ENCODE measurements at regions not wholly inside any gene's neighbourhood (a gene's known extent, or its start where the extent isn't known, plus 50 kb on each side); places are given as distances from the start of the nearest gene placed in this dataset.

DNA sequence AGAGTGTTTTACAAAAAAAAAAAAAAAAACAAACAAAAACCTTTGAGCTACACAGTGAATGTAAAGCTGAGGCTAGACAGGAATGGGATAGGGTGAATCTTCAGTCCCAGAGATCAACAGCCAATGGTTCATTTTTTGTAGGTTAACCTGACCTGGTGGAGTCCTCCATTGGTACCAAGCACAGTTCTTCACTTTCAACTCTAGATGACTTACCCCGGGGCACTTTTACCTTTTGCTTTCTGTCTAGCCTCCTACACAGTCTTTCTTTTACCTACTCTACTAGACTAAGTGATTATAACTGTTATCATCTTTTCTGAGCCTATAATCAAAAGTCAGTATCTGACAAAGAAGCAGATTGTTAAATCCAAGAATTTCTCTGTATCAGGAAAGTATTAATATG lies 50.9 kb downstream of the ANXA2R start:
- no peaks in the 10 kb centered on the region for H3K4me1 ChIP-seq (ENCODE audit: insufficient read depth)
- no peak overlapping the region for H3K4me3 ChIP-seq
- peaks cover 5% of the 10 kb centered on the region for H3K9me3 ChIP-seq (ENCODE audit: low read depth)
- 92% methylated on average over 1 of the region's 1 CpG for WGBS (ENCODE audit: low lambda C conversion rate, missing lambda C conversion rate)
- H3K79me2 ChIP-seq = no peaks in the 10 kb centered on the region
- H3K9me2 ChIP-seq (replicated peaks; ENCODE audit: insufficient read depth) = no peaks in the 10 kb centered on the region
- no peak overlapping the region for H2AFZ ChIP-seq
- TF ChIP-seq CTCF (IDR thresholded peaks at IDR 0.05; ENCODE audit: poor library complexity) (no peak), EZH2 (IDR thresholded peaks at IDR 0.05; ENCODE audit: borderline replicate concordance) (no peak), EZH2phosphoT487 (IDR thresholded peaks at IDR 0.05; ENCODE audit: low read depth, severe bottlenecking, unreplicated experiment) (no peak)
- no peaks in the 10 kb centered on the region for H4K20me1 ChIP-seq (ENCODE audit: insufficient read depth, poor library complexity, severe bottlenecking)
- peaks cover 8% of the 10 kb centered on the region for H3K27me3 ChIP-seq
- no peak for DNase-seq (ENCODE audit: low spot score)
- H3K4me2 ChIP-seq = no peak overlapping the region
- H3K27ac ChIP-seq = no peak overlapping the region
- H3K36me3 ChIP-seq (replicated peaks; ENCODE audit: insufficient read depth, low read depth) = no peaks in the 10 kb centered on the region

- H3K4me1 ChIP-seq (ENCODE audit: insufficient read depth) = no peaks in the 10 kb centered on the region
- H3K27ac ChIP-seq = no peak overlapping the region
- no peaks in the 10 kb centered on the region for H4K20me1 ChIP-seq (ENCODE audit: insufficient read depth, poor library complexity, severe bottlenecking)
- peaks cover 5% of the 10 kb centered on the region for H3K9me3 ChIP-seq (ENCODE audit: low read depth)
- H3K4me3 ChIP-seq = no peak overlapping the region
- H3K4me2 ChIP-seq = no peak overlapping the region
- H3K9me2 ChIP-seq (replicated peaks; ENCODE audit: insufficient read depth) = no peaks in the 10 kb centered on the region
- H3K36me3 ChIP-seq (replicated peaks; ENCODE audit: insufficient read depth, low read depth) = no peaks in the 10 kb centered on the region
- peaks cover 2% of the 10 kb centered on the region for H3K27me3 ChIP-seq
- no peak for DNase-seq (ENCODE audit: low spot score)
- no peak overlapping the region for H2AFZ ChIP-seq
- no peaks in the 10 kb centered on the region for H3K79me2 ChIP-seq
- WGBS (ENCODE audit: low lambda C conversion rate, missing lambda C conversion rate) = 100% methylated on average over 2 of the region's 2 CpGs
- TF ChIP-seq EZH2phosphoT487 (IDR thresholded peaks at IDR 0.05; ENCODE audit: low read depth, severe bottlenecking, unreplicated experiment) = no peak
- no peak for TF ChIP-seq CTCF (IDR thresholded peaks at IDR 0.05; ENCODE audit: poor library complexity)
These were observed 51.6 kb downstream of the ANXA2R start for GRCh38 chr5:42988568-42988967.

DNA sequence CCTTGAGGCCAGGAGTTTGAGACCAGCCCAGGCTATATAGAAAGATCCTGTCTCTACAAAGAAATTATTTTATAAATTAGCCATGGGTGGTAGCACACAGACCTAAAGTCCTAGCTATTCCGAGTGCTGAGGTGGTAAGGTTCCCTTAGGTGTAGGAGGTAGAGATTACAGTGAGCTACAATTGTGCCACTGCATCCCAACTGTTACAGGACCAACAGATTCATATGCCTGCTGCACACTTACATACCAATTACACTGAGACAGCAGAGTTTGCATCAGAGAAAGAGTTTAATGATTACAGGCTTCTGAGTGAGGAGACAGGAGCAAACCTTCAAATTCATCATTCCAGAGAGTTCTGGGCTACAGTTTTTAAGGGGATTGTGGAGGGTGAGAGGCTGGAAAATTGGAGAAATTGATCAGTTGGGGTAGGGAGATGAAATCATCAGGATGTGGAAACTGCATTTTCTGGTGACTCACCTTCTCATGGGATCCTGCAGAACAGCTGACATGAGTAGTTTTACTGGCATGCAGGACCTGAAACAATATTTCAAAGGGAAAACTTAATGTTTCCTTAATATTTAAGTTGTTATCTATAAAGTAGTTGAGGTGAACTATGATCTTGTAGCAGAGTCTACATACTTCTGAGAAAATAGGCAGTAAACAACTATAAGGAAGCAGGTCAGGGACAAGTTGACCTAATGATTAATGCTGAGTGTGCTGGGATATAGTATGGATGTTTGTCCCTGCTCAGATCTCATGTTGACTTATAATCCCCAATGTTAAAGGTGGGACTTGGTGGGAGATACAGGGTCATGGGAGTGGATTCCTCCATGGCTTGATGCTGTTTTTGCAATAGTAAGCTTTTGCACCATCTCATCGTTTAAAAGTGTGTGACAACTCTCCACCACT lies 54.7 kb downstream of the ANXA2R start:
- Histone ChIP-seq H3K27ac (peak overlapping the region; percentile 69), H3K36me3 (replicated peaks; ENCODE audit: insufficient read depth, low read depth) (no peaks in the 10 kb centered on the region)

More for the DNA sequence above, 54.7 kb downstream of the ANXA2R start:
- Histone ChIP-seq H3K9me3 (ENCODE audit: low read depth) (peaks cover 5% of the 10 kb centered on the region), H3K27me3 (no peaks in the 10 kb centered on the region), H4K20me1 (ENCODE audit: insufficient read depth, poor library complexity, severe bottlenecking) (no peaks in the 10 kb centered on the region), H2AFZ (no peak overlapping the region), H3K4me2 (no peak overlapping the region), H3K9me2 (replicated peaks; ENCODE audit: insufficient read depth) (no peaks in the 10 kb centered on the region), H3K4me1 (ENCODE audit: insufficient read depth) (no peaks in the 10 kb centered on the region), H3K79me2 (no peaks in the 10 kb centered on the region), H3K4me3 (no peak overlapping the region)
- TF ChIP-seq EZH2 (IDR thresholded peaks at IDR 0.05; ENCODE audit: borderline replicate concordance) (no peak), EZH2phosphoT487 (IDR thresholded peaks at IDR 0.05; ENCODE audit: low read depth, severe bottlenecking, unreplicated experiment) (no peak), CTCF (IDR thresholded peaks at IDR 0.05; ENCODE audit: poor library complexity) (no peak)
- WGBS (ENCODE audit: low lambda C conversion rate, missing lambda C conversion rate) = 78% methylated on average over 2 of the region's 2 CpGs
- no peak for DNase-seq (ENCODE audit: low spot score)

All from hepatocyte (in vitro differentiated cells).